ENCODE measurements at regions not wholly inside any gene's neighbourhood (a gene's known extent, or its start where the extent isn't known, plus 50 kb on each side); places are given as distances from the start of the nearest gene placed in this dataset.

- H3K27me3 ChIP-seq (ENCODE audit: control insufficient read depth, low read length): no peaks in the 10 kb centered on the region
- no peaks in the 10 kb centered on the region for H3K79me2 ChIP-seq (ENCODE audit: control insufficient read depth, low read length)
- H3F3A ChIP-seq (ENCODE audit: control insufficient read depth, insufficient read depth): no peaks in the 10 kb centered on the region
- no peaks in the 10 kb centered on the region for H3K36me3 ChIP-seq (ENCODE audit: control insufficient read depth, low read length)
- H3K4me3 ChIP-seq (ENCODE audit: low read length): no peak overlapping the region
- H3K9me3 ChIP-seq (ENCODE audit: control insufficient read depth, insufficient read depth, low read length): no peaks in the 10 kb centered on the region
- no peak overlapping the region for H3K27ac ChIP-seq (ENCODE audit: low read depth, low read length)
- no peaks in the 10 kb centered on the region for H3K9me2 ChIP-seq (replicated peaks; ENCODE audit: control insufficient read depth, low read length)
- H3K4me1 ChIP-seq (ENCODE audit: control insufficient read depth, low read length): no peaks in the 10 kb centered on the region
- TF ChIP-seq EZH2phosphoT487 (IDR thresholded peaks at IDR 0.05; ENCODE audit: borderline replicate concordance, low read length): no peak
- TF ChIP-seq, protein P1, sequence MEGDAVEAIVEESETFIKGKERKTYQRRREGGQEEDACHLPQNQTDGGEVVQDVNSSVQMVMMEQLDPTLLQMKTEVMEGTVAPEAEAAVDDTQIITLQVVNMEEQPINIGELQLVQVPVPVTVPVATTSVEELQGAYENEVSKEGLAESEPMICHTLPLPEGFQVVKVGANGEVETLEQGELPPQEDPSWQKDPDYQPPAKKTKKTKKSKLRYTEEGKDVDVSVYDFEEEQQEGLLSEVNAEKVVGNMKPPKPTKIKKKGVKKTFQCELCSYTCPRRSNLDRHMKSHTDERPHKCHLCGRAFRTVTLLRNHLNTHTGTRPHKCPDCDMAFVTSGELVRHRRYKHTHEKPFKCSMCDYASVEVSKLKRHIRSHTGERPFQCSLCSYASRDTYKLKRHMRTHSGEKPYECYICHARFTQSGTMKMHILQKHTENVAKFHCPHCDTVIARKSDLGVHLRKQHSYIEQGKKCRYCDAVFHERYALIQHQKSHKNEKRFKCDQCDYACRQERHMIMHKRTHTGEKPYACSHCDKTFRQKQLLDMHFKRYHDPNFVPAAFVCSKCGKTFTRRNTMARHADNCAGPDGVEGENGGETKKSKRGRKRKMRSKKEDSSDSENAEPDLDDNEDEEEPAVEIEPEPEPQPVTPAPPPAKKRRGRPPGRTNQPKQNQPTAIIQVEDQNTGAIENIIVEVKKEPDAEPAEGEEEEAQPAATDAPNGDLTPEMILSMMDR (IDR thresholded peaks at IDR 0.05; ENCODE audit: low read depth, low read length, poor library complexity, severe bottlenecking): no peak
- no peak overlapping the region for H3K4me2 ChIP-seq (ENCODE audit: low read length)
- H4K20me1 ChIP-seq (ENCODE audit: control insufficient read depth, insufficient read depth, low read depth, low read length): no peaks in the 10 kb centered on the region
These were observed 122.1 kb downstream of the NGF start for GRCh38 chr1:115215703-115216521.

DNA sequence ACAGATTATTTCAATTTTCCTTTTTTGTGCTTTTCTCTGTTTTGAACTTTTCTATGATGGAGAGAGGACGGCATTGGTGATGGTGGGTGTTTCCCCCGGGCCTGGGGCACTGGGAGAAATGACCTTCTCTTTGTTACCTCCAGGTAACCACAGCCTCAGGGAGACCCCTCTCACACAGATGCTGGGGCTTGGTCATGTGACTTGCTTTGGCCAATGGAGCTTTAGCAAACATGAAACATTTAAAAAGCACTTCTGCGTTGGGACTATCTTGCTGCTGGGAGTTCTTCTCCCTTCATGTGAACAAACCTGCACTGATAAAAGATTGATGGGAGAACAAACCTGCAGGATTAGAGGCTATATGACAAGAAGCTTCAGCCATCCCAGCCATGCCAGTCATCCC is 122.9 kb downstream of the NGF start:
- Histone ChIP-seq H3F3A (ENCODE audit: control insufficient read depth, insufficient read depth) (no peaks in the 10 kb centered on the region), H3K4me2 (ENCODE audit: low read length) (no peak overlapping the region), H3K4me1 (ENCODE audit: control insufficient read depth, low read length) (no peaks in the 10 kb centered on the region), H3K4me3 (ENCODE audit: low read length) (no peak overlapping the region), H3K79me2 (ENCODE audit: control insufficient read depth, low read length) (no peaks in the 10 kb centered on the region), H3K27me3 (ENCODE audit: control insufficient read depth, low read length) (no peaks in the 10 kb centered on the region), H3K9me3 (ENCODE audit: control insufficient read depth, insufficient read depth, low read length) (no peaks in the 10 kb centered on the region), H3K9me2 (replicated peaks; ENCODE audit: control insufficient read depth, low read length) (no peaks in the 10 kb centered on the region), H3K36me3 (ENCODE audit: control insufficient read depth, low read length) (no peaks in the 10 kb centered on the region), H4K20me1 (ENCODE audit: control insufficient read depth, insufficient read depth, low read depth, low read length) (no peaks in the 10 kb centered on the region), H3K27ac (ENCODE audit: low read depth, low read length) (no peak overlapping the region)
- no peak for TF ChIP-seq EZH2phosphoT487 (IDR thresholded peaks at IDR 0.05; ENCODE audit: borderline replicate concordance, low read length)
- TF ChIP-seq, protein P1 (IDR thresholded peaks at IDR 0.05; ENCODE audit: low read depth, low read length, poor library complexity, severe bottlenecking): no peak

DNA sequence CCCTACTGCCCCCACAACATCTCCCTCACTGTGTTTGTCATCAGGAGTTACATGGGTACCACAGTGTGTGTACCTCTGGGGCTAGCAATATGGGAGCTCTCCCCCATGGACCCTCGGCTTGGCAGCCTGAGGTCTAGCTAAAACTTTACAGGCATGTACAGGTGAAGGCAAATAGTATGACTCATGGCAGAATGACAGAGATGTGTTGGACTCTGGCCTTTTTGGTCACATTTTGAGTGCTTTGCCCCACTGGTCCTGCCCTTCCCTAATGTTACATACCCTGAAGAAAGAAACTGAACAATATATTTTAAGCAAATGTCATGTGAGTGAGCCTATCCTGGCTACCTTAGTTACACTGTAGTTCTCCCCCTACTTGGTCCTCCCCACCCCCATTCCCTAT is 124.0 kb downstream of the NGF start:
- Histone ChIP-seq H3K4me1 (ENCODE audit: control insufficient read depth, low read length) (no peaks in the 10 kb centered on the region), H3F3A (ENCODE audit: control insufficient read depth, insufficient read depth) (no peaks in the 10 kb centered on the region), H4K20me1 (ENCODE audit: control insufficient read depth, insufficient read depth, low read depth, low read length) (no peaks in the 10 kb centered on the region), H3K4me2 (ENCODE audit: low read length) (no peak overlapping the region), H3K27ac (ENCODE audit: low read depth, low read length) (no peak overlapping the region), H3K36me3 (ENCODE audit: control insufficient read depth, low read length) (no peaks in the 10 kb centered on the region), H3K79me2 (ENCODE audit: control insufficient read depth, low read length) (no peaks in the 10 kb centered on the region), H3K9me3 (ENCODE audit: control insufficient read depth, insufficient read depth, low read length) (no peaks in the 10 kb centered on the region), H3K4me3 (ENCODE audit: low read length) (no peak overlapping the region), H3K27me3 (ENCODE audit: control insufficient read depth, low read length) (no peaks in the 10 kb centered on the region), H3K9me2 (replicated peaks; ENCODE audit: control insufficient read depth, low read length) (no peaks in the 10 kb centered on the region)
- TF ChIP-seq, protein P1 (IDR thresholded peaks at IDR 0.05; ENCODE audit: low read depth, low read length, poor library complexity, severe bottlenecking): no peak
- no peak for TF ChIP-seq EZH2phosphoT487 (IDR thresholded peaks at IDR 0.05; ENCODE audit: borderline replicate concordance, low read length)

Measured in DOHH2 (cell line).